ENCODE measurements at regions not wholly inside any gene's neighbourhood (a gene's known extent, or its start where the extent isn't known, plus 50 kb on each side); places are given as distances from the start of the nearest gene placed in this dataset.

GRCh38 chr11:109071712-109072524, 350.1 kb upstream of the C11orf87 start:
- Histone ChIP-seq H3K4me3 (no peak overlapping the region), H3K9me3 (no peaks in the 10 kb centered on the region), H3K4me1 (no peaks in the 10 kb centered on the region), H3K27me3 (no peaks in the 10 kb centered on the region), H3K36me3 (no peaks in the 10 kb centered on the region), H3K27ac (no peak overlapping the region)
- DNase-seq: no peak
- intact Hi-C loops (cut with DNase I; ENCODE audit: low total_unique reads): no loop called here
- 47 to 67% methylated on average over 2 to 5 of the region's 5 CpGs for WGBS, 2 donors (ENCODE audit: low coverage in 1 of 2)
- TF ChIP-seq CTCF (IDR thresholded peaks at IDR 0.05): no peak
- TF ChIP-seq POLR2A (IDR thresholded peaks at IDR 0.05): no peak
- in situ Hi-C loops (cut with MboI; ENCODE audit: low pct_ligation_motif_present in 1 of 4, low pct_unique_long_range_greater_than_20kb in 1 of 4, low sequenced_read_pairs in 3 of 4): no loop called here

- 81 to 90% methylated on average over 2 to 4 of the region's 4 CpGs for WGBS, 2 donors (ENCODE audit: low coverage in 1 of 2)
- in situ Hi-C loops (cut with MboI; ENCODE audit: low pct_ligation_motif_present in 1 of 4, low pct_unique_long_range_greater_than_20kb in 1 of 4, low sequenced_read_pairs in 3 of 4): no loop called here
Measured at GRCh38 chr11:109073032-109073822, 348.8 kb upstream of the C11orf87 start.

GRCh38 chr11:109075976-109076375, 346.0 kb upstream of the C11orf87 start:
- TF ChIP-seq POLR2A (IDR thresholded peaks at IDR 0.05) (no peak), EP300 (IDR thresholded peaks at IDR 0.05; ENCODE audit: low read depth) (no peak), POLR2AphosphoS5 (IDR thresholded peaks at IDR 0.05) (no peak), CTCF (IDR thresholded peaks at IDR 0.05) (no peak)
- no peak for DNase-seq
- H3K9me3 ChIP-seq: no peaks in the 10 kb centered on the region
- intact Hi-C loops (cut with DNase I; ENCODE audit: low total_unique reads): no loop called here
- 75% methylated on average over 2 of the region's 2 CpGs; no CpG with 5 or more reads in 1 of the 2 donors for WGBS, 2 donors (ENCODE audit: low coverage in 1 of 2)
- H3K27me3 ChIP-seq: no peaks in the 10 kb centered on the region
- no peak overlapping the region for H3K4me3 ChIP-seq
- no peaks in the 10 kb centered on the region for H3K4me1 ChIP-seq
- in situ Hi-C loops (cut with MboI; ENCODE audit: low pct_ligation_motif_present in 1 of 4, low pct_unique_long_range_greater_than_20kb in 1 of 4, low sequenced_read_pairs in 3 of 4): no loop called here
- H3K36me3 ChIP-seq: no peaks in the 10 kb centered on the region
- no peak overlapping the region for H3K27ac ChIP-seq

More at GRCh38 chr11:109073032-109073822, 348.8 kb upstream of the C11orf87 start:
- TF ChIP-seq CTCF (IDR thresholded peaks at IDR 0.05) (no peak), POLR2A (IDR thresholded peaks at IDR 0.05) (no peak), POLR2AphosphoS5 (IDR thresholded peaks at IDR 0.05) (no peak), EP300 (IDR thresholded peaks at IDR 0.05; ENCODE audit: low read depth) (no peak)
- H3K9me3 ChIP-seq: no peaks in the 10 kb centered on the region
- H3K27me3 ChIP-seq: no peaks in the 10 kb centered on the region
- no peaks in the 10 kb centered on the region for H3K36me3 ChIP-seq
- H3K27ac ChIP-seq: no peak overlapping the region
- no peaks in the 10 kb centered on the region for H3K4me1 ChIP-seq
- H3K4me3 ChIP-seq: no peak overlapping the region
- intact Hi-C loops (cut with DNase I; ENCODE audit: low total_unique reads): no loop called here
- DNase-seq: no peak

DNA sequence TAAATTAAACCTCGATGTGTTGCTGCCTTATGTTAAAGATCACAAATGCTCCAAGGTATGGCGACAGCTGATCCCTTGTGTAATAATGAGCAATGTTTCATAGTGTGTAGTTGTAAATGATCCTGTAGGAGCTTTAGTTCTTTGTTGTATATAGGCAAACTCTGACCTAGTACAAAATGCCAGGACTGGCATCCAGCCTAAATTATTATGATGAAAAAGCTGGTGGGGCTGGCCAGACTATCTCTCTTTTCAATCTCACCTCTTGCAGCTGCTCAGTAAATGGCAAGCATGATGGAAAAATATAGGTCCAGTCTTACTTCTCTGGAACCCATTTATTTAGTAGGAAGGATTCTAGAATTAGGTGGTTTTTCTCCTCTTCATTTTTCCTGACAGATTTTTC, 345.1 kb upstream of the C11orf87 start:
- Histone ChIP-seq H3K9me3 (no peaks in the 10 kb centered on the region), H3K27ac (no peak overlapping the region), H3K4me3 (no peak overlapping the region), H3K4me1 (no peaks in the 10 kb centered on the region), H3K36me3 (no peaks in the 10 kb centered on the region), H3K27me3 (no peaks in the 10 kb centered on the region)
- TF ChIP-seq CTCF (IDR thresholded peaks at IDR 0.05): no peak
- in situ Hi-C loops (cut with MboI; ENCODE audit: low pct_ligation_motif_present in 1 of 4, low pct_unique_long_range_greater_than_20kb in 1 of 4, low sequenced_read_pairs in 3 of 4) (no loop called here), intact Hi-C loops (cut with DNase I; ENCODE audit: low total_unique reads) (no loop called here)
- WGBS, 2 donors (ENCODE audit: low coverage in 1 of 2): 70 to 72% methylated on average over 2 of the region's 2 CpGs
- no peak for DNase-seq

Data from transverse colon (tissue), 4 donors.